GM18951 (cell line): ENCODE measurements at regions not wholly inside any gene's neighbourhood (a gene's known extent, or its start where the extent isn't known, plus 50 kb on each side); places are given as distances from the start of the nearest gene placed in this dataset.
"Not testable (repeated sequence)": the region's sequence is repeated elsewhere in the genome, so short reads cannot be mapped to it uniquely, and the experiment has no call there.

Experiments used
- POLR2A ChIP-seq: IDR thresholded peaks from 4 replicates; pipeline ENCODE4 v1.6.1; 2011; ENCODE audit warnings: mild to moderate bottlenecking; ENCODE audit not compliant: insufficient read length, insufficient read depth; ENCODE audit errors: extremely low read depth
- in situ Hi-C: fragments of 300-500 bp; cut with MboI; formaldehyde crosslinking; loops from one replicate; pipeline ENCODE4 v1.12.0; 2022; ENCODE audit warnings: low sequenced_read_pairs, mixed read lengths, inconsistent platforms; ENCODE audit not compliant: unreplicated experiment

GRCh38 chr4:19074036-19074435, 1052.5 kb upstream of the LCORL start:
- no peak for TF ChIP-seq POLR2A
- in situ Hi-C loops = no loop called here

- TF ChIP-seq POLR2A = no peak
- in situ Hi-C loops = no loop called here
Observed at GRCh38 chr4:19063662-19064061, 1042.1 kb upstream of the LCORL start.

- in situ Hi-C loops = no loop called here
- TF ChIP-seq POLR2A = no peak
Observed at GRCh38 chr4:19054916-19055315, 1033.4 kb upstream of the LCORL start.

- no peak for TF ChIP-seq POLR2A
- in situ Hi-C loops = no loop called here
Observed at GRCh38 chr4:19051831-19052230, 1030.3 kb upstream of the LCORL start.

- no peak for TF ChIP-seq POLR2A
- in situ Hi-C loops = no loop called here
Observed at GRCh38 chr4:19047279-19047880, 1025.8 kb upstream of the LCORL start.

GRCh38 chr4:19039816-19040215, 1018.3 kb upstream of the LCORL start:
- in situ Hi-C loops = no loop called here
- TF ChIP-seq POLR2A = no peak

- no peak for TF ChIP-seq POLR2A
- in situ Hi-C loops = no loop called here
Observed at GRCh38 chr4:19038231-19038630, 1016.7 kb upstream of the LCORL start.

GRCh38 chr4:19033816-19034733, 1012.5 kb upstream of the LCORL start:
- no peak for TF ChIP-seq POLR2A
- in situ Hi-C loops = no loop called here

GRCh38 chr4:19030536-19030935, 1009.0 kb upstream of the LCORL start:
- in situ Hi-C loops = no loop called here
- TF ChIP-seq POLR2A = no peak

- in situ Hi-C loops = no loop called here
- no peak for TF ChIP-seq POLR2A
Observed at GRCh38 chr4:19030048-19030447, 1008.5 kb upstream of the LCORL start.

- in situ Hi-C loops = no loop called here
- no peak for TF ChIP-seq POLR2A
Observed at GRCh38 chr4:19026281-19026680, 1004.7 kb upstream of the LCORL start.

GRCh38 chr4:19025031-19025430, 1003.5 kb upstream of the LCORL start:
- no peak for TF ChIP-seq POLR2A
- in situ Hi-C loops = no loop called here

- TF ChIP-seq POLR2A = no peak
- in situ Hi-C loops = no loop called here
Observed at GRCh38 chr4:19024047-19024446, 1002.5 kb upstream of the LCORL start.

- in situ Hi-C loops = no loop called here
Observed at GRCh38 chr4:19021617-19022016, 1000.1 kb upstream of the LCORL start.

GRCh38 chr4:19016550-19016949, 995.0 kb upstream of the LCORL start:
- in situ Hi-C loops = not testable (repeated sequence)

More at GRCh38 chr4:19021617-19022016, 1000.1 kb upstream of the LCORL start:
- TF ChIP-seq POLR2A = no peak
